HG02588 (cell line): ENCODE measurements at regions not wholly inside any gene's neighbourhood (a gene's known extent, or its start where the extent isn't known, plus 50 kb on each side); places are given as distances from the start of the nearest gene placed in this dataset.

ENCODE experiments used
- ATAC-seq: cut with Tn5 transposase; IDR thresholded peaks from one replicate; pipeline ENCODE4 v1.9.1; 2021; ENCODE audit warnings: mild to moderate bottlenecking, moderate library complexity; ENCODE audit not compliant: unreplicated experiment

GRCh38 chr1:181423301-181423918 is 59.9 kb upstream of the CACNA1E start:
- no peak for ATAC-seq

- no peak for ATAC-seq
Observed at GRCh38 chr1:181424786-181425403, 58.4 kb upstream of the CACNA1E start.

DNA sequence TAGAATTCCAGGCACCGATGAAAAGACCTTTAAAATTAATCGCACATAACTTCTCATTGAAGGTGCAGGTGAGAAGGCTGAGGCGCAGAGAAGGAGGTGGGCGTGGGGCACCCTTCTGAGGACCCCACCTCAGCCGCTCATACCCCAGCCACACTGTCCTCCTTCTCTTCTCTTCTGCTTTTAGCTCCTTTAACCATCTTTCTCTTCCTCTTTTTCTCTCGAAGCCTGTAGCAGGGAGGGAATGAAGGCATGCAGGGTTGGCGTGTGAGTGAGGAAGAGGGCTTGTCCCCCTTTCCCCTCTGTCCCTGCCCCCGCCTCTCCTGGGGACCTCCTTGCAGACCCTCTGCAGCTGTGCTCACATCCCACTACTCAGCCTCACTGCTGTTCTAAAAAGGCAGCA is 57.8 kb upstream of the CACNA1E start:
- ATAC-seq = no peak

- ATAC-seq = no peak
Observed at GRCh38 chr1:181429462-181429861, 53.9 kb upstream of the CACNA1E start.

GRCh38 chr1:181430015-181430885 is 53.1 kb upstream of the CACNA1E start:
- peak; percentile 80 for ATAC-seq
